ENCODE measurements at regions not wholly inside any gene's neighbourhood (a gene's known extent, or its start where the extent isn't known, plus 50 kb on each side); places are given as distances from the start of the nearest gene placed in this dataset.

GRCh38 chr6:134516582-134516981, 198.7 kb upstream of the SGK1 start:
- no peak for TF ChIP-seq CTCF (IDR thresholded peaks at IDR 0.05; ENCODE audit: control extremely low read depth in 1 of 3, insufficient read depth in 1 of 3, low read depth in 1 of 3, low read length in 3 of 3)
- no peak for TF ChIP-seq FOSL1 (IDR thresholded peaks at IDR 0.05; ENCODE audit: insufficient read depth, low read depth, low read length)
- no peak for TF ChIP-seq GABPA (IDR thresholded peaks at IDR 0.05; ENCODE audit: borderline replicate concordance, insufficient read depth, low read length)
